Vagina (tissue), 2 donors: ENCODE measurements at regions not wholly inside any gene's neighbourhood (a gene's known extent, or its start where the extent isn't known, plus 50 kb on each side); places are given as distances from the start of the nearest gene placed in this dataset.

Experiments used
- DNase-seq, 2 donors: peaks; one replicate each; pipeline ENCODE4 v3.0.0-alpha.2; 2017; ENCODE audit errors: extremely low spot score in 2 of 2
- H3K27ac ChIP-seq: fragments of 200-600 bp; sonication (generic); one replicate; pipeline ENCODE4 v1.5.1; 2019
- H3K27me3 ChIP-seq: fragments of 200-600 bp; sonication (generic); one replicate; pipeline ENCODE4 v1.5.1; 2019
- H3K36me3 ChIP-seq, 2 donors: fragments of 200-600 bp; sonication (generic); one replicate each; pipeline ENCODE4 v1.5.1; 2017 to 2019
- H3K4me1 ChIP-seq: fragments of 200-600 bp; sonication (generic); one replicate; pipeline ENCODE4 v1.5.1; 2019
- H3K4me3 ChIP-seq, 2 donors: fragments of 200-600 bp; sonication (generic); 1 replicate in 1 of 2; 2 replicates in 1 of 2; pipeline ENCODE4 v1.5.1; 2016 to 2019
- H3K9me3 ChIP-seq: fragments of 200-600 bp; sonication (generic); one replicate; pipeline ENCODE4 v1.5.1; 2019
- POLR2A ChIP-seq, 2 donors: fragments of 450-650 bp; IDR thresholded peaks; one replicate each; pipeline ENCODE4 v1.6.1; 2017; ENCODE audit warnings: antibody characterized with exemption in 2 of 2, mild to moderate bottlenecking in 2 of 2, moderate library complexity in 2 of 2
- POLR2AphosphoS5 ChIP-seq, 2 donors: sonication (generic); formaldehyde crosslinking; IDR thresholded peaks; one replicate each; pipeline ENCODE4 v1.9.0; 2017; ENCODE audit warnings: antibody characterized with exemption in 2 of 2, mild to moderate bottlenecking in 2 of 2, low read depth in 1 of 2; ENCODE audit not compliant: insufficient read depth in 1 of 2
- intact Hi-C: fragments of 100-400 bp; cut with DNase I; formaldehyde crosslinking; loops from one replicate; pipeline ENCODE4 v1.15.1; 2023
- TF ChIP-seq, protein P1 (sequence below), 3 experiments: fragments of 450-650 bp in 2 of 3; fragments of 200-600 bp in 1 of 3; sonication (generic) in 1 of 3; IDR thresholded peaks; one replicate each; pipeline ENCODE4 v1.5.1; 2017 to 2019; ENCODE audit warnings: antibody characterized with exemption in 3 of 3, mild to moderate bottlenecking in 2 of 3, moderate library complexity in 2 of 3

DNA sequence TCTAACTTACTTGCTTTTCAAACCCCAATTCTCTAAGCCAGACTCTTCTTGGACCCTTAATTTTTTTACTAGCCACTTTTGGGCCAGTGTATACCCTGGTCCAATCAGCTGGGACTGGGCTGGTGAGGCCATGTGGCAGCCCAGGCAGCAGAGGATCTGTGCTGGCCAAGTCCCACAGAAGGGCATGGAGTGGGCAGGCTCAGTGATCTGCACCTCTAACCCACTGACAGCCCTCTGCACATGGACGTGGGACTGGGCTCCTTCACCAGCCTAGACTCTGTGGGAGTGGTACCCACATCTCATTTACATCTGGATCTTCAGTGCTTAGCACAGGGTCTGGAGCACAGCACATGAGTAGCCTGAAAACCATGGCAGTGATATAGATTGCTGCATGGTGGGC lies 56.1 kb upstream of the PRR23C start:
- DNase-seq = peak in 1 of 2 donors; percentile 52
- Histone ChIP-seq H3K4me3 (no peak overlapping the region), H3K4me1 (no peaks in the 10 kb centered on the region), H3K36me3 (no peaks in the 10 kb centered on the region), H3K27me3 (no peaks in the 10 kb centered on the region), H3K27ac (no peak overlapping the region), H3K9me3 (no peaks in the 10 kb centered on the region)
- intact Hi-C loops = loop anchor here (10.0 kb wide), 1 partner anchor 224 kb away; no protein-coding TSS in a partner anchor
- TF ChIP-seq POLR2AphosphoS5 (IDR thresholded peaks at IDR 0.05; ENCODE audit: insufficient read depth in 1 of 2, low read depth in 1 of 2) (no peak), POLR2A (IDR thresholded peaks at IDR 0.05) (no peak)
- TF ChIP-seq, protein P1, sequence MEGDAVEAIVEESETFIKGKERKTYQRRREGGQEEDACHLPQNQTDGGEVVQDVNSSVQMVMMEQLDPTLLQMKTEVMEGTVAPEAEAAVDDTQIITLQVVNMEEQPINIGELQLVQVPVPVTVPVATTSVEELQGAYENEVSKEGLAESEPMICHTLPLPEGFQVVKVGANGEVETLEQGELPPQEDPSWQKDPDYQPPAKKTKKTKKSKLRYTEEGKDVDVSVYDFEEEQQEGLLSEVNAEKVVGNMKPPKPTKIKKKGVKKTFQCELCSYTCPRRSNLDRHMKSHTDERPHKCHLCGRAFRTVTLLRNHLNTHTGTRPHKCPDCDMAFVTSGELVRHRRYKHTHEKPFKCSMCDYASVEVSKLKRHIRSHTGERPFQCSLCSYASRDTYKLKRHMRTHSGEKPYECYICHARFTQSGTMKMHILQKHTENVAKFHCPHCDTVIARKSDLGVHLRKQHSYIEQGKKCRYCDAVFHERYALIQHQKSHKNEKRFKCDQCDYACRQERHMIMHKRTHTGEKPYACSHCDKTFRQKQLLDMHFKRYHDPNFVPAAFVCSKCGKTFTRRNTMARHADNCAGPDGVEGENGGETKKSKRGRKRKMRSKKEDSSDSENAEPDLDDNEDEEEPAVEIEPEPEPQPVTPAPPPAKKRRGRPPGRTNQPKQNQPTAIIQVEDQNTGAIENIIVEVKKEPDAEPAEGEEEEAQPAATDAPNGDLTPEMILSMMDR (IDR thresholded peaks at IDR 0.05) = no peak

DNA sequence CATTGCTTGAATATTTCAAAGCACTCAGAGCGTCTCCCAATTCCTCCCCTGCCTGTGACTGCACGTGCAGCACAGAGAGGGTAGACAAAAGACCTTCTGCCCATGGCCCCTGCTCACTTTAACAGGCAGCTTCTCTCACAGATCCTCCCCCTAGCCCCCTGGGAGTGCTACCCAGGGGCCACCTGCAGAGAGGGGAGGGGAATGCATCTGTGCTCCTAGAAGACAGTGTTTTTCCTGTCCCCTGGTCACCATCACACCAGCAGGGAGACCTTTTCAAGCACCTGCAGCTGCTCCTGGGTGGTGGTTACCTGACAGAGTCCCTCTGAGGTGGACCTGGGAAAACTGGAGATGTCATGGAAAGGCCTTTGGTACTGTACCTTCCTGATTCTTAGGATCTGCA lies 56.7 kb upstream of the PRR23C start:
- DNase-seq = peak in 1 of 2 donors; percentile 62
- no peaks in the 10 kb centered on the region for H3K36me3 ChIP-seq
- no peaks in the 10 kb centered on the region for H3K4me1 ChIP-seq
- H3K27me3 ChIP-seq = no peaks in the 10 kb centered on the region
- intact Hi-C loops = loop anchor here (10.0 kb wide), 1 partner anchor 223 kb away; no protein-coding TSS in a partner anchor
- H3K4me3 ChIP-seq = no peak overlapping the region
- no peaks in the 10 kb centered on the region for H3K9me3 ChIP-seq
- TF ChIP-seq POLR2A (IDR thresholded peaks at IDR 0.05) (no peak), POLR2AphosphoS5 (IDR thresholded peaks at IDR 0.05; ENCODE audit: insufficient read depth in 1 of 2, low read depth in 1 of 2) (no peak)
- TF ChIP-seq, protein P1 (IDR thresholded peaks at IDR 0.05) = no peak
- no peak overlapping the region for H3K27ac ChIP-seq

DNA sequence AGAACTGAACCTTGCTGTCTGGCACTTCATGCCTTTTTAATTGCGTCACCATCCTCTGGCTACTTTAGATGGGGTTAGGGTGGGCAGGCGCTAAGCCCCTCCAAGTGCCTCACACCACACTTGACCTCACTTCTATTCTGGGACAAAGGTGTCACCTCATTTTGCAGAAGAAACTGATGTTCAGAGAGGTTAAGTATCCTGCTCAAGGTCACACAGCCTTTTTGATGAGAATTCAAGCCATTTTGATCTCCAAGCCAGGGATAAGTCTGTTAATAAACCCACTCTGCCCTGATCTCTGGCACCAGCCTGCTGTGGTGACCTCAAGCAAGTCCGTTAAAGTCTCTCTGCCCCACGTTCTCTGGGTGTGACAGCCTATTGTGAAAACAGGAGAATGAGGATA lies 58.8 kb upstream of the PRR23C start:
- no peak for DNase-seq
- TF ChIP-seq POLR2AphosphoS5 (IDR thresholded peaks at IDR 0.05; ENCODE audit: insufficient read depth in 1 of 2, low read depth in 1 of 2) = no peak
- no peak for TF ChIP-seq POLR2A (IDR thresholded peaks at IDR 0.05)
- TF ChIP-seq, protein P1 (IDR thresholded peaks at IDR 0.05) = no peak

DNA sequence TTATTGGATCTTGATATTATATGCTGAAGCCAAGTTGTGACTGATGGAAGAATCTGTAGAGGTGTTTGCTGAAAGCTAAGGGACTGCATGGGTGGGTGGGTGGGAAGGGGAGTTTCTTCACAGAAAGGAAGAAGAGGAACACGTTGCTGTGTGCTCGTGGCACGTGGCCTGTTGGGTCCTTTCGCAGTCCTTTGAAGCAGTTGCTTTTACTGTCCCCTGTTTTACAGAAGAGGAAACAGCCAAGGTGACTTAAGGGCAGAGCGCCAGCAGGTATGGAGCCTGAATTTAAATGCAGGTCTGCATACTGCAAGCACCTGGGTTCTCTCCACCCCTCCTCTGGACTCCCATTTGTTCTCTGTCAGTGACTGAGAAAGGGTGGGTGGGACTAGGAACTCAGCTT lies 59.4 kb upstream of the PRR23C start:
- H3K36me3 ChIP-seq = no peaks in the 10 kb centered on the region
- no peaks in the 10 kb centered on the region for H3K27me3 ChIP-seq
- H3K4me3 ChIP-seq = no peak overlapping the region
- intact Hi-C loops = loop anchor here (10.0 kb wide), 1 partner anchor 221 kb away; no protein-coding TSS in a partner anchor
- no peak overlapping the region for H3K27ac ChIP-seq
- TF ChIP-seq POLR2A (IDR thresholded peaks at IDR 0.05) (no peak), POLR2AphosphoS5 (IDR thresholded peaks at IDR 0.05; ENCODE audit: insufficient read depth in 1 of 2, low read depth in 1 of 2) (no peak)
- TF ChIP-seq, protein P1 (IDR thresholded peaks at IDR 0.05) = no peak
- DNase-seq = peak in 1 of 2 donors; percentile 42
- H3K9me3 ChIP-seq = no peaks in the 10 kb centered on the region
- H3K4me1 ChIP-seq = no peaks in the 10 kb centered on the region

More for the DNA sequence above, 58.8 kb upstream of the PRR23C start:
- H3K4me3 ChIP-seq = no peak overlapping the region
- H3K27me3 ChIP-seq = no peaks in the 10 kb centered on the region
- no peaks in the 10 kb centered on the region for H3K4me1 ChIP-seq
- no peaks in the 10 kb centered on the region for H3K36me3 ChIP-seq
- intact Hi-C loops = loop anchor here (10.0 kb wide), 1 partner anchor 221 kb away; no protein-coding TSS in a partner anchor
- no peak overlapping the region for H3K27ac ChIP-seq
- H3K9me3 ChIP-seq = no peaks in the 10 kb centered on the region

DNA sequence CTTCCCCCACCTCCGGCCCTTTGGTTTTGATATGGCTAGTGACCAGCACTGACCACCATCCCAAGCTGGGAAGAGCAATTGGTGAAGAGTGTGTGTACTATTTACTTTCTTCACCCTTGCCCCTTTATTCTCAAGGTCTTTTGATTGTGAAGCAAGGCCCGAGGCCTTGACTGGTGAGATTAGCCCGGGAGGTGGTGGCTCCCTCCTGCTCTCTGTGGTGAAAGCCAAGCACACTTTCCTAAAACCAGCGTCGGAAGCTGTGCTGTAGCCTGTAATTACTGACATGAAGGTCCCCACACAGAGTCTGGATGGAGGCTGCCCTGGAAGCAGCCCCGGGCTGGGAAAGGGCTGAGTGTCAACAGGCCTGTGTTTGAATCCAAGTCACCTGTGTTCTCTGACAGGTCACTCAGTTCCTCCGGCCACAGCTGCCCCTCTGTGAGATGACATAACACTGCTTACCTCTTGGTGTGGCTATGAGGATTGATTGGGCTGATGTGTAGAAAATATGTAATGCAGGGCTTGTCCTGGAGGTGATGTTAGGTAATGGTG lies 60.5 kb upstream of the PRR23C start:
- intact Hi-C loops = loop anchor here (10.0 kb wide), 1 partner anchor 220 kb away; no protein-coding TSS in a partner anchor
- Histone ChIP-seq H3K27ac (no peak overlapping the region), H3K4me3 (no peak overlapping the region), H3K9me3 (no peaks in the 10 kb centered on the region), H3K36me3 (no peaks in the 10 kb centered on the region), H3K4me1 (no peaks in the 10 kb centered on the region), H3K27me3 (no peaks in the 10 kb centered on the region)
- no peak for TF ChIP-seq POLR2A (IDR thresholded peaks at IDR 0.05)
- TF ChIP-seq, protein P1 (IDR thresholded peaks at IDR 0.05) = no peak
- no peak for TF ChIP-seq POLR2AphosphoS5 (IDR thresholded peaks at IDR 0.05; ENCODE audit: insufficient read depth in 1 of 2, low read depth in 1 of 2)
- peak in 1 of 2 donors; percentile 75 for DNase-seq
